Fibroblast of lung (primary cell): ENCODE measurements at regions not wholly inside any gene's neighbourhood (a gene's known extent, or its start where the extent isn't known, plus 50 kb on each side); places are given as distances from the start of the nearest gene placed in this dataset.

ENCODE experiments used
- CTCF ChIP-seq, 2 donors: IDR thresholded peaks in 1 of 2; conservative IDR thresholded peaks in 1 of 2; 1 replicate in 1 of 2; 2 replicates in 1 of 2; pipeline ENCODE4 v1.5.1; 2011 to 2012; ENCODE audit warnings: low read length in 2 of 2, control low read depth in 1 of 2, inconsistent platforms in 1 of 2, low read depth in 1 of 2, mild to moderate bottlenecking in 1 of 2
- EZH2 ChIP-seq: IDR thresholded peaks from 2 replicates; pipeline ENCODE4 v1.5.1; 2012; ENCODE audit warnings: low read length, control low read depth, mild to moderate bottlenecking; ENCODE audit errors: missing control alignments

DNA sequence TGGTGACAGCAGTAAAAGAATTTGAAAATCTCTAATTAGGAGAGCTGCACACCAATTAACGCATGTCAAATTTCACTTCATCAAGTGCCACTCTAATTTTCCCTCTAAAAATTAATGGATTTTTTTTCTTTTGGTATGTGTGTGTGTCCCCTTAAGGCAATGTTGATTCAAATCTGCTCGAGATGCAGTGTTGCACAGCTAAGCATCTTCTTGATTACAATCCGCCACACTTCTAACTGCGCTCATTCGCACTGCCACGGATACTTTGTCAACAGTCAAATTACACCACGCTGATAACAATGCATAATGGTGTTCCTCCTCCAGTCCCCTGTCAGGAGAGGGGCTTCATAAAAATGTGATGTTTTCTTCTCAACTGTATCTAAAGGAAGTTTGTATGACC is 261.4 kb downstream of the MEIS1 start:
- no peak for TF ChIP-seq EZH2
- TF ChIP-seq CTCF (conservative IDR thresholded peaks at IDR 0.05 in 1 of 2, IDR thresholded peaks at IDR 0.05 in 1 of 2; ENCODE audit: low read depth in 1 of 2, low read length in 2 of 2): no peak
